HG03060 (cell line): ENCODE measurements at regions not wholly inside any gene's neighbourhood (a gene's known extent, or its start where the extent isn't known, plus 50 kb on each side); places are given as distances from the start of the nearest gene placed in this dataset.
"Not testable (repeated sequence)": the region's sequence is repeated elsewhere in the genome, so short reads cannot be mapped to it uniquely, and the experiment has no call there.

ENCODE experiments used
- ATAC-seq: cut with Tn5 transposase; IDR thresholded peaks from one replicate; pipeline ENCODE4 v1.9.1; 2021; ENCODE audit warnings: low read depth, moderate number of reproducible peaks; ENCODE audit not compliant: unreplicated experiment

- ATAC-seq: not testable (repeated sequence)
Observed at GRCh38 chr21:5121849-5122248, 5399.5 kb upstream of the TPTE start.

GRCh38 chr21:5123655-5124054, 5397.7 kb upstream of the TPTE start:
- ATAC-seq: not testable (repeated sequence)

DNA sequence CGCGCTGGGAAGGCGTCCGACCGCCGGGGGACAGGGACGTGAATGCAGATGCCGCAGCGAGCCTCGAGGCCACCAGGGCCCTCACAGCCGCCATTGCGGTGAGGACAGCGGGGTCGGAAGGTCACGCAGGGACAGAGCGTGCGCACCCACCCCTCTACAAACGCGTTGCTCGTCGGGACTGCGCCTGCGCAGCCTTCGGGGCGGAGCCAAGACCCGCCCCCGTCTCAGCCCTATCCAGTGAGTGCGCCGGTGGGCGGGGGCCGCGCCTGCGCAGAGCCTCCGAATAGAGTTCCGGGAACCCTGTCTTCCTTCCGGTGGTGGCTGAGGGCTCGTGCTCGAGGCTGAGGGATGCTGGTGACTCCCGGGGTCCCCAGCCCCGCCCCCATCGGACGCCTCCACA, 5393.1 kb upstream of the TPTE start:
- ATAC-seq: peak; percentile 73

- not testable (repeated sequence) for ATAC-seq
Observed at GRCh38 chr21:5133824-5134223, 5387.6 kb upstream of the TPTE start.

GRCh38 chr21:5136406-5136805, 5385.0 kb upstream of the TPTE start:
- not testable (repeated sequence) for ATAC-seq

DNA sequence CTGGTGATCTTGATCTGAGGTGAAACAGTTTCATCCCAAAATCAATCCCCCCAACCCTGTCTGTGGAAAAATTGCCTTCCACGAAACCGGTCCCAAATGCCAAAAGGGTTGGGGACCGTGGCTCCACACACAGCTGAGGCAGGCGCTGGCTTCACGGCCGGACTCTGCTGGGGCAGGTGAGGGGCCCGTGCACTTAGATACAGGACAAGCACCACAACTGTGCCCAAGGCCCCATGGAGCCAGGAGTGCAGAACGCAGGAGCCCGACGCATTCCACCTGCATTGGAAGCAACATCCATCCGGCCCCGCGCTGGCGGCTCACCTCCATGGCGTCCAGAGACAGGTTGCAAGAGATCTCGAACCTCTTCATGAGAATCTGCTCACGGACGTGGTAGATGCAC, 5384.4 kb upstream of the TPTE start:
- ATAC-seq: not testable (repeated sequence)

DNA sequence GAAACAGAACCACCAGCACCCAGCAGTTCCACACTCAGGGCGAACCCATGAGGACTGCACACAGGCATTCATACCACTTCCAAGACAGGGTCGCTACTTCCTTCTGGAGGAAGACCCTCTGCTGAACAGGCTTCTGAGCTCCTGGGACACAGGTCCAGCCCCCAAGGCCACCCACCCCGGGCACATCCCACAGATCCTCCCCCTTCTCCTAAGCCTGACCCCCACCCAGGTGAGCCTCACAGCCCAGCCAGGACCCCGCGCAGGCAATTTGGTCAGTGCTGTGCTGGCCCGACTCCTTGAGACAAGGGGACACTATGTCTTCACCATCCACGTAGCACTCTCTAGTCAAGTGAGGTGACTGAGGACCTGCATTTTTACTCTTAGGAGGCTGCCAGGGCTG, 5382.7 kb upstream of the TPTE start:
- ATAC-seq: not testable (repeated sequence)

GRCh38 chr21:5139528-5139927, 5381.9 kb upstream of the TPTE start:
- not testable (repeated sequence) for ATAC-seq

DNA sequence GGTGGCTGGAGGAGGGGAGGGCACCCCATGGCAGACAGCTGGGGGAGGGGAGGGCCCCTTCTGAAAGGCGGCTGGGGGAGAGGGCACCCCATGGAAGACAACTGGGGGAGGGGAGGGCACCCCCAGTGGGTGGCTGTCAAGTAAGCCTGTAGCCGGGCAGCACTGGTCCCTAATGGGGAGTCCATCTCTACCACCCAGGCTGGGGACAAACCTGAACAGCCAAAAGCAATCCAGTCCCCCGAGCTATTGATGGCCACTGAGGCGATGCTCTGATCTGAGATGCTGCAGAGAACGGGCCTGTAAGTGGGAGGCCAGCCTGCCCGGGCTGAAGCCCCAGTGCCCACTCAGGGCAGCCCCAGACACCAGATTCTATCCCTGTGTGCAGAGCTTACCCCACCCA, 5378.4 kb upstream of the TPTE start:
- not testable (repeated sequence) for ATAC-seq

DNA sequence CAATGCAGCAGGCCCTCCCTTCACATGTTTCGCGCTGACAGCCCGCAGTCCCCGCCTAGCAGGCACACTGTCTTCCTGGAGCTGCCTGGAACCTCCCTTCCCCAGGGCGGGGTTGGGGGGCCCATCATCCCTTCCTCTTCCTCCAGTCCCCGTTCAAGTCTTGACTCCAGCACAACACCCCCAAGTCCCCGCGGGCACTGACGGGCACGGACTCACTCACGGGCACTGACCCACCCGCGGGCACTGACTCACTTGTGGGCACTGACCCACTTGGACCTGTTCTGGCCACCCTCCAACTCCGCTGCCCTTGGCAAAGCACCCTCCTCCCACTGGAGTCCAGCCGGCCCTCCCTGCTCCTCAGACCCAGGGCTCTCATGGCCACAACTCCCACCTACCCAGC, 5376.7 kb upstream of the TPTE start:
- not testable (repeated sequence) for ATAC-seq

- ATAC-seq: not testable (repeated sequence)
Observed at GRCh38 chr21:5147685-5148084, 5373.7 kb upstream of the TPTE start.

DNA sequence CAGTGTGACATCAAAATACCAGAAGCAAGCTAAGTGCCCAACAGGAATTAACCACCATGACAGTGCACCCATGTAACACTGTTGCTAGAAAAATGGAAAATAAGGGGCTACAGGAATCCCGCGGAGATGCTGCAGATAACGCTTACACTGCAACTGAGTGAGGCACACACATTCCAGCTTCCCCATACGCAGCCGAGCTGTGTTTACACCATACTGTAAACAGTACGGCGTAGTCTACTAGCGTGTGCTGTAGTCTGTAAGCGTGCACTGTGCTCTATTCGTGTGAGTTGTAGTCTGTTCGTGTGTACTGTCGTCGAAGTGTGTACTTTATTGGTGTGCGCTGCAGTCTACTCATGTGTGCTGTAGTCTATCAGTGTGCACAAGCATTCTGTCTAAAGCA, 5372.2 kb upstream of the TPTE start:
- ATAC-seq: not testable (repeated sequence)

- not testable (repeated sequence) for ATAC-seq
Observed at GRCh38 chr21:5153842-5154640, 5367.3 kb upstream of the TPTE start.

DNA sequence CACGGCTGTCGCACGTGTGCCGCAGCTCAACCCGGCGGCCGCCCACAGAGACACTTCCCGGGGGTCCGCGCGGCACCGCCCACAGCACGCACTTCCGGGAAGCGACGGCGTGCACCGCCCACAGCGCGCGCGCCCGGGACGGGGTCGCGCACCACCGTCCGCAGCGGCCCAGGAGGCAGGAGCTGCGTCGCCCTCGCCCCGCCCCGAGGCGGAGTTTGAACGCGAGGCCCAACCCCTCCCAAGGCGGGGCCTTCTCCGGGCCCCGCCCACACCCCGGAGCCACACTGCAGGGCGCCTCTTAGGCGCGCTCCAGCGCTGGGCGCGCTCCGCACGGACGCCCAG, 5366.8 kb upstream of the TPTE start:
- ATAC-seq: peak; percentile 84

DNA sequence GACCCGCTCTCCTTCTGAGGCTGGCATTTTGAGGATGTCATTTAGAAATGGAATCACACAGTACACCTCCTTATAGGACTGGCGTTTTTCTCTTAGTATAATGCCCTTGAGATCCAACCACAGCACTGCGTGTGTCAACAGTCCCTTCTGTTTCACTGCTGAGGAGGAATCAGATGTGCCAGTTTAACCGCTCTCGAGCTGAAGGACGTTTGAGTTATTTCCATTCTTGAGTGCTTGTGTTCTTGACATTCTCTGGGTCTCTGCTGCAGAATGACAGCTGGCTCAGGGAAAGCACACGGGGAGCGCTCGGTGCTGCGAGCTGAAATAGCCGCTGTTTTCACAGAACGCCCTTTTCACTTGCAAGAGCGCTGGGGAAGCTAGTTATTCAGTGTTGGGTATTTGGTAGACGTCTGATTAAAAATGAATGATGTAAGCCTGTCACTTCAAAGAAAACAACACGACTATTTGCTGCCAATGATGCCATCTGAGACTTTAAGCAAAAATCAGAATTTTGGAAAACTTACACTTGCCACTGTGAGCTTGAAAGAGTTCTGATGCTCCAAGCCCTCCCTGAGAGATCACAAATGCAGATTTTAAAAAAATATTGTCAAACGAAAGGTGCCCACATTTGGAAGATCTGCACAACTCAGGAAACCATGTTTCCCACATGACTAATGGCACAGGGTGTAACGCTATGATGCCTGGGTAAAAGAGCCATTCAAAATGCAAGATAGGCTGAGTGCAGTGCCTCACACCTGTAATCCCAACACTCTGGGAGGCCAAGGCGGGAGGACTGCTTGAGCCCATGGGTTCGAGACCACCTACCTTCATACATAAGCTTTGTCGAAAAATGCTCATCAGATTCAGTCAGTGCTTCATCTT, 5358.4 kb upstream of the TPTE start:
- ATAC-seq: not testable (repeated sequence)

- not testable (repeated sequence) for ATAC-seq
Observed at GRCh38 chr21:5165829-5166228, 5355.6 kb upstream of the TPTE start.
